Endodermal cell (in vitro differentiated cells): ENCODE measurements at regions not wholly inside any gene's neighbourhood (a gene's known extent, or its start where the extent isn't known, plus 50 kb on each side); places are given as distances from the start of the nearest gene placed in this dataset.

Experiments
- DNase-seq: peaks from one replicate; pipeline ENCODE4 v3.0.0-alpha.2; 2017
- H3K27ac ChIP-seq: 2 replicates; pipeline ENCODE4 v1.5.1; 2013; ENCODE audit warnings: mild to moderate bottlenecking, low read depth, low read length, moderate library complexity
- H3K27me3 ChIP-seq: 2 replicates; pipeline ENCODE4 v1.6.1; 2013; ENCODE audit warnings: mild to moderate bottlenecking, low read length, moderate library complexity; ENCODE audit not compliant: insufficient read depth, control insufficient read depth, poor library complexity, severe bottlenecking
- H3K36me3 ChIP-seq: 2 replicates; pipeline ENCODE4 v1.7.0; 2013; ENCODE audit warnings: mild to moderate bottlenecking, low read length, moderate library complexity; ENCODE audit not compliant: control insufficient read depth, insufficient read depth
- H3K4me1 ChIP-seq: one replicate; pipeline ENCODE4 v1.7.0; 2013; ENCODE audit warnings: low read length; ENCODE audit not compliant: control insufficient read depth, insufficient read depth
- H3K4me3 ChIP-seq: 2 replicates; pipeline ENCODE4 v1.5.1; 2013; ENCODE audit warnings: mild to moderate bottlenecking, low read length, moderate library complexity
- H3K9ac ChIP-seq: 2 replicates; pipeline ENCODE4 v1.6.1; 2013; ENCODE audit warnings: mild to moderate bottlenecking, low read length, moderate library complexity; ENCODE audit not compliant: poor library complexity, severe bottlenecking; ENCODE audit errors: extremely low read depth
- H3K9me3 ChIP-seq: 2 replicates; pipeline ENCODE4 v1.6.1; 2013; ENCODE audit warnings: mild to moderate bottlenecking, low read length, moderate library complexity; ENCODE audit not compliant: control insufficient read depth
- H3K27ac Mint-ChIP-seq: 2 replicates; pipeline ENCODE4 v1.8.0; 2020; ENCODE audit warnings: mixed read lengths
- H3K27me3 Mint-ChIP-seq: 2 replicates; pipeline ENCODE4 v1.8.0; 2021; ENCODE audit warnings: mild to moderate bottlenecking, mixed read lengths; ENCODE audit not compliant: insufficient read depth
- H3K36me3 Mint-ChIP-seq: 2 replicates; pipeline ENCODE4 v1.8.0; 2020; ENCODE audit warnings: low read depth, mixed read lengths
- H3K4me1 Mint-ChIP-seq: 2 replicates; pipeline ENCODE4 v1.8.0; 2020; ENCODE audit warnings: mixed read lengths
- H3K4me3 Mint-ChIP-seq: 2 replicates; pipeline ENCODE4 v1.8.0; 2020; ENCODE audit warnings: mild to moderate bottlenecking, moderate library complexity, mixed read lengths
- H3K9me3 Mint-ChIP-seq: 2 replicates; pipeline ENCODE4 v1.8.0; 2020; ENCODE audit warnings: mild to moderate bottlenecking, mixed read lengths
- WGBS, 2 experiments: methylation state at CpG; one replicate each; pipeline versions ENCODE4 v1.1.5 to v1.1.7; 2013; ENCODE audit warnings: missing lambda C conversion rate in 2 of 2, mixed read lengths in 1 of 2; ENCODE audit not compliant: insufficient coverage in 1 of 2, insufficient read length in 1 of 2; 5-methylcytosine and 5-hydroxymethylcytosine counted together
- TF ChIP-seq, protein P1 (sequence below): fragments of 200-600 bp; sonication (generic); conservative IDR thresholded peaks from 2 replicates; pipeline ENCODE4 v1.5.0; 2021; ENCODE audit warnings: antibody characterized with exemption, mild to moderate bottlenecking

DNA sequence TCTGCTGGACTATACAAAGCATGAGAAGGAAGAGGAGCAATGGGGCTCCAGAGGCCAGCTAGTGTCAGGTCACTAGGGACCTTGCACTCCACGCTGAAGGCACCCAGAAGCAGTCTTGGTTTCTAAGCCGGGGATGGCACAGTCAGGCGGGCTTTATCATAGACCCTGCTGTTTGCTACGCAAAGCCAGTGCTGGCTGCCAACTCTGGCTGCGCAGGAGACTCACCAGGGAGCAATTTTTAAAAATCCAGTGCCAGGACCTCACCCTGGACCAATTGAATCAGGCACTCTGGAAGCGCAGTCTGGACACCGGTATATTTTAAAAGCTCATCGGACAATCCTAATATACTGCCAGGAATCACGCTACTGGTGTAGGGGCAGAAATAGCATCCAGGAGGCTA is 368.5 kb upstream of the XYLT1 start:
- TF ChIP-seq, protein P1, sequence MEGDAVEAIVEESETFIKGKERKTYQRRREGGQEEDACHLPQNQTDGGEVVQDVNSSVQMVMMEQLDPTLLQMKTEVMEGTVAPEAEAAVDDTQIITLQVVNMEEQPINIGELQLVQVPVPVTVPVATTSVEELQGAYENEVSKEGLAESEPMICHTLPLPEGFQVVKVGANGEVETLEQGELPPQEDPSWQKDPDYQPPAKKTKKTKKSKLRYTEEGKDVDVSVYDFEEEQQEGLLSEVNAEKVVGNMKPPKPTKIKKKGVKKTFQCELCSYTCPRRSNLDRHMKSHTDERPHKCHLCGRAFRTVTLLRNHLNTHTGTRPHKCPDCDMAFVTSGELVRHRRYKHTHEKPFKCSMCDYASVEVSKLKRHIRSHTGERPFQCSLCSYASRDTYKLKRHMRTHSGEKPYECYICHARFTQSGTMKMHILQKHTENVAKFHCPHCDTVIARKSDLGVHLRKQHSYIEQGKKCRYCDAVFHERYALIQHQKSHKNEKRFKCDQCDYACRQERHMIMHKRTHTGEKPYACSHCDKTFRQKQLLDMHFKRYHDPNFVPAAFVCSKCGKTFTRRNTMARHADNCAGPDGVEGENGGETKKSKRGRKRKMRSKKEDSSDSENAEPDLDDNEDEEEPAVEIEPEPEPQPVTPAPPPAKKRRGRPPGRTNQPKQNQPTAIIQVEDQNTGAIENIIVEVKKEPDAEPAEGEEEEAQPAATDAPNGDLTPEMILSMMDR = no peak
- no peaks in the 10 kb centered on the region for H3K36me3 Mint-ChIP-seq
- H3K4me1 Mint-ChIP-seq = no peaks in the 10 kb centered on the region
- no peak for DNase-seq
- Histone ChIP-seq H3K4me3 (no peak overlapping the region), H3K36me3 (no peaks in the 10 kb centered on the region), H3K27me3 (no peaks in the 10 kb centered on the region), H3K4me1 (no peaks in the 10 kb centered on the region), H3K27ac (no peak overlapping the region), H3K9me3 (no peaks in the 10 kb centered on the region), H3K9ac (no peak overlapping the region)
- 87 to 89% methylated on average over 6 to 9 of the region's 9 CpGs for WGBS, 2 experiments
- no peaks in the 10 kb centered on the region for H3K9me3 Mint-ChIP-seq
- H3K27me3 Mint-ChIP-seq = no peaks in the 10 kb centered on the region
- no peak overlapping the region for H3K4me3 Mint-ChIP-seq
- H3K27ac Mint-ChIP-seq = no peak overlapping the region

DNA sequence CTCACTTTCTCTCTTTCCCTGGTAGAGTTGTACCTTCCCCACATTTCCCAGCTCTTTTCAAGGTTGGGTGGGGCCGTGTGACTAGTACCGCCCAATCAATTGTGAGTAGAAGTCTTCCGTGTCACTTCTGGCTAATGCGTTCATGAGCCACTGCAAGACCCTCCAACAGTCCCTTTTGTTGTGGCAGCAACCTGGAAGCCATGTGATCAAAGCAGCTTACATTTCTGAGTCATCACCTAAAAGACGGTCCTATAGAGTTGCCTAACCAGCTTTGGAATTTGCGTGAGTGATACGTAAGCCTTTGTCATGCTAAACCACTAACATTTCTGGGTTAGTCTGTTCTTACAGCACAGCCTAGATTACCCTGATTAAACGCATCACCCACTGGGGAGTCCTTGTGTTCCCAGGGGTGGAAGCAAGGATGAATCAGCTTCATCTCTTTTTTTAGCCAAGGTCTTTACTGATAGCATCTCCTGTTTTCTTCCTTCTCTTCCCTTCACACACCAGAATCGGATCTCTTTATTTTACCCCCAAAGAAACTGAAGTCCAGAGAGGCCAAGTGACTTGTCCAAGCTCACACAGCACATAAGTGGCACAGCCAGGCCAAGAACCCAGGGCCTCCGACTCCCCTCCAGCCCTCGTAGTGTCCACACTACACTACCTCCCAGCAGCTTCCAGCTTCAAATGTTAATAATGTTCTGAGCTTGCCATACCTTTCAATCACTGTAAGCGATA is 366.3 kb upstream of the XYLT1 start:
- TF ChIP-seq, protein P1 = no peak
- no peak overlapping the region for H3K27ac ChIP-seq
- no peak overlapping the region for H3K9ac ChIP-seq
- no peak overlapping the region for H3K4me3 ChIP-seq
- H3K27me3 Mint-ChIP-seq = no peaks in the 10 kb centered on the region
- H3K36me3 Mint-ChIP-seq = no peaks in the 10 kb centered on the region
- no peaks in the 10 kb centered on the region for H3K9me3 ChIP-seq
- DNase-seq = peak; percentile 86
- no peaks in the 10 kb centered on the region for H3K36me3 ChIP-seq
- no peaks in the 10 kb centered on the region for H3K9me3 Mint-ChIP-seq
- H3K4me3 Mint-ChIP-seq = no peak overlapping the region
- no peaks in the 10 kb centered on the region for H3K4me1 Mint-ChIP-seq
- H3K27ac Mint-ChIP-seq = no peak overlapping the region
- H3K27me3 ChIP-seq = no peaks in the 10 kb centered on the region
- no peaks in the 10 kb centered on the region for H3K4me1 ChIP-seq
- WGBS, 2 experiments = 47 to 58% methylated on average over 8 to 12 of the region's 12 CpGs

DNA sequence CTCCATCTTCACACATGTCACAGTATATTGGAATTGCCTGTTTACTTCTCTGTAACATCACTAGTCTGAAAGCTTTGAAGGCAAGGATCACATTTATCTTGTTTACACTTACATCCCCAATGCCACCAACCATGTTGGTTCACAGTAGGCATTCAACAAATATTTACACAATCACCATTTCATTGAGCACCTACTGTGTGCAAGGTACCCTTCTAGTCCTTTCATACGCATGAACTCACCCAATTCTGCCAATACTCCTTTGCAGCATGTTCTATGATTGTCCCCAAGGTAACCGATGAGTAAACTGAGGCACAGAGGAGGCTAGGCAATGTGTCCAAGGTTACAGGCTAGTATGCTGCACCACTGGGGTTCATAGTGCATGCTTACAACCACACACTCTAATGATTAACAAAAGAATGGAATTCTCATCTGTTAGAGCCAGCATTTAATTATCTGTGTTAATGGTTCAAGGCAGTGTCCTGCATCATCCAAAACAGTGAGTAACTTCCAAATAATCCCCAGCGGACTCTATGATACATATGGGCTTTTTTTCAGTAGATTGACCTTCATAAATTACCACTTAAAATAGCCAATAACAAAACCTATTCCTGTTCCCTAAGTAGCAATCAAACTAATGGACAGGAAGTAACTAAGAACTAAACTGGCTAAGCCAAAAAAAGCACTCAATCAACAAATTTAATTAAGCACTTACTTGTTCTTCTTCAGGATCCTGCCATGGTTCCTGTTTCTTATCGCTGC is 364.5 kb upstream of the XYLT1 start:
- H3K9me3 Mint-ChIP-seq = no peaks in the 10 kb centered on the region
- H3K4me1 ChIP-seq = no peaks in the 10 kb centered on the region
- 90 to 94% methylated on average over 4 of the region's 4 CpGs for WGBS, 2 experiments
- H3K4me3 Mint-ChIP-seq = no peak overlapping the region
- no peak overlapping the region for H3K27ac ChIP-seq
- no peaks in the 10 kb centered on the region for H3K9me3 ChIP-seq
- H3K36me3 Mint-ChIP-seq = no peaks in the 10 kb centered on the region
- H3K27me3 Mint-ChIP-seq = no peaks in the 10 kb centered on the region
- H3K27ac Mint-ChIP-seq = no peak overlapping the region
- no peak for DNase-seq
- H3K36me3 ChIP-seq = no peaks in the 10 kb centered on the region
- no peak overlapping the region for H3K4me3 ChIP-seq
- TF ChIP-seq, protein P1 = no peak
- H3K27me3 ChIP-seq = no peaks in the 10 kb centered on the region
- no peak overlapping the region for H3K9ac ChIP-seq
- H3K4me1 Mint-ChIP-seq = no peaks in the 10 kb centered on the region
